Dedifferentiated amniotic fluid mesenchymal stem cell (primary cell): ENCODE measurements at regions not wholly inside any gene's neighbourhood (a gene's known extent, or its start where the extent isn't known, plus 50 kb on each side); places are given as distances from the start of the nearest gene placed in this dataset.

Source experiments
- DNase-seq: peaks from one replicate; pipeline ENCODE4 v3.0.0-alpha.2; 2016; ENCODE audit errors: extremely low spot score

DNA sequence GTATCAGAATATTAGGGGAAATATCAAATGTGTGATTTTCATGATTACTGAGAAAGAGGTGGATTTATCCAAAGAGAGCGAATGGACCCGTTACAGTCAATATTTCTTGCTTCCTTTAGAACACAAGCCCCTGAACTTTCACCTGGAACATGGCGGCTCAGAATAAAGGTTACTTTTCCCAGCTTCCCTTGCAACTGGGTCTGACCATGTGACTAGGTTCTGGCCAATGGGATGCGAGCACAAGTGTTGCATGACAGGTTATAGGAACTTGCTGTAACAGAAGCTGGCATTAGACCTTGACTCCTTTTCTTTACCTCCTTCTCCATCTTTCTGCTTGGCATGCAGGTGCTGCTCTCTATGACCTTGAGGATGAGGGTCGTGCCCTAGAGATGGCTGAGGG lies 556.1 kb downstream of the TYW1 start:
- DNase-seq, result no peak

- DNase-seq, result no peak
Measured at GRCh38 chr7:67553378-67553777, 556.7 kb downstream of the TYW1 start.

GRCh38 chr7:67554986-67555385 lies 558.4 kb downstream of the TYW1 start:
- no peak for DNase-seq

- no peak for DNase-seq
Measured at GRCh38 chr7:67564959-67565358, 568.3 kb downstream of the TYW1 start.

GRCh38 chr7:67566101-67566500 lies 569.5 kb downstream of the TYW1 start:
- no peak for DNase-seq

DNA sequence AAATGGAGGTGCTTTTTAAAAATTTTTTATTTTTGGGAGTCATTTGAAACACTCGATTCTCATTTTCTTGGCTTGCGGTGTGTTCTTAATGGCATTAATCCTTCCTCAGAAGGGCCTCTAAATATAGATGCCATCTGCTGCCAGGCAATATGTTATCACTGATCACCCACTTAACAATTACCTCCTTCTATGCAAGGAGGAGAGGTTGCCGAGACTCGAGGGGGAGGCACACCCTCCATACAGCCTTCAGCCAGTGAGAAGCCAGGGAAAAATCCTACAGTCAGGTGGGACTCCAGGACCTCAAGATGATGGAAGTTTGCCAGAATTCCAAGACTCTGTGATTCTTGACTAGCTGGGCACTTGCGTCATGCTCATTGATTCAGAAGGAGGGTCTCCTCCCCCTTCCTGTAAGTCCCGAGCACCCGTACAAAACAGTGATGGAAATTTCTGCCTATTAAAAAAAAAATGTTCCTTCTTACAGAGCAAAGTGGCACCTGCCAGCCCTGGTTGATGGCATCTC lies 574.5 kb downstream of the TYW1 start:
- DNase-seq, result no peak

DNA sequence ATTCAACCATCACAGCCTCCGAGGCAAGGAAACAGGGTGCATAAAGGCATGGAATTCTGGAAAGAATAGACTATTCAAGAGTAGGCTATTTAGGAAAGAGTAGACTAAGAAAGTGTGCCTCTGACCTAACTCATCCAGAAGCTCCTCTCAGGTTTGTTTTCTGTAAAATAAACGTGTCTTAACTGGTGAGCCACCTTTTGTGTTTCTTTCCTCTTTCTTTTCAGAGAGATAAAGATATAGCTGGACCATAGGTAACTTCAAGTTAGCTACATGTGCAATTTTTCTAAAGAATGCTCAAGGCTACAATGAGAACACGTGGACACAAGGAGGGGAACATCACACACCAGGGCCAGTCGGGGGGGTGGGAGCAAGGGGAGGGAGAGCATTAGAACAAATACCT lies 577.0 kb downstream of the TYW1 start:
- no peak for DNase-seq

DNA sequence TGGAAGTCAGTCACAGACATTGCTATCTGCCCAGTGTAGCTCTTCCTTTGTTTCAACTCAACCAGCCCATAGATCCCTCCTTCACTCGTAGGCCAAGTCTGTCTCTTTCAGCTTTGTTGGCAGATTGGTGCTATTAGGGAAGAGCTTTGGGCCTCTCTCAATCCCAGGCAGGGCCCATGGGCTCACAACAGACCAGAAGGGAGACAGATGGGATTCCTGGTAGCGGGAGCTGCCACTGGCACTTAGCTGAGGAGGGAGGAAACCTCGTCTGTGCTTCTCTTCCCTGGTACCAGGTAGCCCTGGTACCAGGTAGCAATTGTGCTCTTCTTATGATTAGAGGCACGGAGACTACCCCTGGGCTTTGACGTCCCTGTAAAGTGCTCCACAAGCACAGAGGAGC lies 592.0 kb downstream of the TYW1 start:
- DNase-seq, result no peak

GRCh38 chr7:67589183-67589582 lies 592.5 kb downstream of the TYW1 start:
- no peak for DNase-seq

GRCh38 chr7:67590649-67591048 lies 594.0 kb downstream of the TYW1 start:
- DNase-seq, result no peak

DNA sequence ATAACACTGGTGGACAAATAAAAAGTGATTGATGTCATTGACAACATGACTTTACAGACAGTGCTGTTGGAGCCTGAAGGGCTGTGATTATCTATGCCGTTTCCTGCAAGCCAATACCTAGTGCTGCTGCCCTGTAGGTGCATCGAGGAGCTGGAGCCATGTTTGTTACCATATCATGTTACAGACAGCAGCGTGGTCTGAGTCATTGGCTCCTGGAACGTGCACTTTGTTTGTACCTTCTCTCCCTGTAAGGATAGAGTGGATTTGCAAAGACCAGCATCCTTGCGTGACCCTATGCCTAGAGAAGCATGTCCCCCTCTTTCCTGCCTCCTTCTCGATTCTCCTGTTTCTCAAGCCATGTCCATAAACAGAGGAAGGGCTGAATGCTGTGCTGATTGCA lies 597.2 kb downstream of the TYW1 start:
- no peak for DNase-seq

DNA sequence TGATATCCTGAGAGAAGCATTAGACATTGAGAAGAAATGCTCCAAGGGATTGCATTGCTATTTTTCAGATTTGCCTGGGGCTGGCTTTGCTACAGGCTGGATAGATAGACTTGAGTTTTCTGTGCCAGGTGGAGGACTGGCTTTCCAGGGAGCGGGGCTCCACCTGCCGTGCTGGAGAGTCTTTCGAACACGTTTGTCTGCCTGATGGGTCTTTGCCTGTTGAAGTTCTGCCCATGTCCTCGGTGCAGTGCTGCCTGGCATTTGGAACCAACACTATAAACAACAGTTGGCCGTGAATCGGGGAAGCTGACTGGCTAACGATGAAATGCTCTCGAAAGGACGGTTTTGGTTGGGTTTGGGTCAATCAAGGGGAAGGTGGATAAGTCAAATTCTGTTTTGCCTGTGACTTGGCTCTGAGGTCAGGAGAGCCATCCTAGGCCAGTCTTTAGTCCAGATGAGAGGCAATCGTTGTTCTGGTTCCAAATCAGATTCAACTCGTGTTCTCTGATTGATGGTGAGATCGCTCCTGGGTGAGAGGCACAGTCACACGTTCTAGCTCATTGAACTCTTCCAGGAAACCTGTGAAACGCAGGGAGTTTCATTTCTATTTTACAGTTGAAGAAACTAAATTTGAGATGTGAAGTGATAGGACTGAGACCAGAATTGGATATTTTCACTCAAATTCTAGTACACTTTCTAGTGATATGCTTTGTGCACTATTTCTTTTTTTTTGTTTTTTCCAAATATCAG lies 599.0 kb downstream of the TYW1 start:
- no peak for DNase-seq

DNA sequence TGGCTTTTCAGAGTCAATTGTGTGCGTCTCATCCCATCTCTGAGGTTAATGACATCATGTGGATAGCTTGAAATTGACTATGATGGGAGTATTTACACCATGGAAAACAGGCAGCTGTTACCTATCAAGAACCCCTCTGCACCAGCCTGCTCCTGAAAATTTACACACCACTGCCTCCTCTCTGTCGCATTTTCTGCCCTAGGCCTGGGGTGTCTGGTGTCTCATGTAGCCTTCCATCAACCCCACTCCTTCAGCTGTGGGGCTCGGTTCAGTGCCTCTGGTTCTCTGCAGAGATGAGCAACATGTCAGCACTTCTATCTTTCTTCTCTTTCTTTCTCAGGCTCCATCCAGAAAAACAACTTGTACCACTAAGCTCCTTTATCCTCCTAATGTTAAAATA lies 600.5 kb downstream of the TYW1 start:
- DNase-seq, result no peak

DNA sequence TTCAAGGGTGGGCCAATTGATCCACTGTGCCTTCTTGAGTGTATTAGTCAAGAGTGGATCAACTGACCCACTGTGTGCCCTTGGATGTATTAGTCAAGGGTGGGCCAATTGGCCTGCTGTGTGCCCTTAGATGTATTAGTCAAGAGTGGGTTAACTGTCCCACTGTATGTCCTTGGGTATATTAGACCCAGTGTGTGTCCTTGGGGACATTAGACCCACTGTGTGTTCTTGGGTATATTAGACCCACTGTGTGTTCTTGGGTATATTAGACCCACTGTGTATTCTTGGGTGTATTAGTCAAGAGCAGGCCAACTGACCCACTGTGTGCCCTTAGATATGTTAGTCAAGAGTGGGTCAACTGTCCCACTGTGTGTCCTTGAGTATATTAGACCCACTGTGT lies 601.8 kb downstream of the TYW1 start:
- DNase-seq, result no peak

DNA sequence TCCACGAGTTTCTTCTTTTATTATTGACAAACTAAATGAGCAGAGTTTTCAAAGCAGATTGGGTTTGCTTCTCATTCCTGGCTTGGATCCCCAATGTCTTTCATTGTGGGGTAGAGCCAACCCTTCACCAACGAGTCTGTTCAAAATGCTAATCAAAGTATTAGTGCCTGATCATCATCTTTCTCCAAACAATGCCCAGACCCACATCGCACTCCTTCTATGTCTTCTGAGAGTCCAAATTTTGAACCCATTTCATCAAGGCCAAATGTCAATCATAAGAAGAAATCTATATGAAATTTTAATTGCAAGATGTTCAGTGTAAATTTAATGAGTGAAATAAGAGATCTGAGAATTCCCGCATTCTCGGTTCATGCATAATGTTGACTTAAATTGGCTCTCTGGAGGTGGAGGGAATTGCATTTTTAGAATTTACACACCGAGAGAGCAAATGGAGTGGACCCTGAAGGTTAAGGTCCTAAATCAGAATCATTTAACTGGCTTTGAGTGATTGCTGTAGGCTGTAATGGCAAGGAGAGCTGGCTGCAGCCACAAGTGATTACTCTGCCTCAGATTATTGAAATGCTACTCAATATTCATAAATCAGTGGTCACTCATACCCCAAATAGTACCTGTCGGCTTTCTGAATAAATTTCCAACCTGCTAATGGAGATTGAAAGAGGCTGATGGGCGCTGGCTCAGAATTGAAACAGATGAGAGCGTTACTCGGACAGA lies 602.9 kb downstream of the TYW1 start:
- no peak for DNase-seq

- no peak for DNase-seq
Measured at GRCh38 chr7:67602246-67602887, 605.7 kb downstream of the TYW1 start.

DNA sequence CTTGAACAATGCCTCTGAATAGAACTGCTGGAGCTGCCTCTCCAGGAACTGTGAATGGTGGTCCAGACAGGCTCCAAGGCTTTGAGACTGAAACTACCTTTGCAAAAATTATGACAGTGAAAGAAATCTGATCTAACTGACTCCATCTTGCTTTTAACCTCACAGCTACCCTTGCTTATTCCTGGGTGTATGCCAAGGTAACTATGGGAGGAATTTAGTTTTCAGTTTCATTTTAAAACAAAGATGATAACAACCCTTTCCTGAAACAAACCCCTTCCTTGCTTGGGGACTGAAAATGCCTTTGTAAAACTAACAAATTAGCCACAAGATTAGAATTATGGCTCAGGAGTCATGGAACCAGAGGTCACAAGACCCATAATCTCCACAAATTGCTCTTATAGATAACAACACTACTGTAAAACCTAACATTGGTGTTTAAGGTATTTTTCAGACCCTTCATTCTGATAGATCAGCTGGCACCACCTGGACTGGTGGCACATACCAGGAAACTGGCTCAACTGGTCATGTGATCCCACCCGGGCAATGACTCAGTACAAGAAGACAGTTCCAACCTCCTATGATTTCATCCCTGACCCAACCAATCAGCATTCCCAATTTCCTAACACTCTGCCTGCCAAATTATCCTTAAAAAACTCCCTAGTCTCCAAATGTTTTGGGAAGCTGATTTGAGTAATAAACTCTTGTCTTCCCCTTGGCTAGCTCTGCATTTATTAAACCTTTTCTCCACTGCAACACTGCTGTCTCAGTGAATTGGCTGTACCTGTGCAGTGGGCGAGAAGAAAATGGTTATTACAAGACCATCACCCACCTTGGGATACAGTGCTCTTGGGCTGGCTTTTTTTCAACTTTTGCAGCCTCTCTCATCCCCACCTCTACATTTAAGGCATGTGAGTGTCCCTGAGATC lies 608.1 kb downstream of the TYW1 start:
- DNase-seq, result no peak

DNA sequence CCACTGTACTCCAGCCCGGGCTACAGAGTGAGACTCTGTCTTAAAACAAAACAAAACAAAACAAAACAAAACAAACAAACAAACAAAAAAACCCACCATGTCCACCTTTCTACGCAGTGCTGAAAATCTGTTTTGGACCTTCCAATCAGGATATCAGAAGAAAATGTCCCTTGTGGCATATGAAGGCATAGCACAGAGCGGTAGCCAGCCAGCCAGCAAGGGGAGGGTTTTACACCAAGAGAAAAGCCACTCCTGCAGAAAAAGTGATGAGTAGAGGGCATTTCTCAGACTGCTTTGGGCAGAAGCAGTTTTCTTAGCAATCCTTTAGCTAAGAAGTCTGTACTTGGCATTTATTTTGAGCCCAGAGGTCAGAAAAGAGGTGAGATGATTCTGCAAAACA lies 612.2 kb downstream of the TYW1 start:
- DNase-seq, result no peak

DNA sequence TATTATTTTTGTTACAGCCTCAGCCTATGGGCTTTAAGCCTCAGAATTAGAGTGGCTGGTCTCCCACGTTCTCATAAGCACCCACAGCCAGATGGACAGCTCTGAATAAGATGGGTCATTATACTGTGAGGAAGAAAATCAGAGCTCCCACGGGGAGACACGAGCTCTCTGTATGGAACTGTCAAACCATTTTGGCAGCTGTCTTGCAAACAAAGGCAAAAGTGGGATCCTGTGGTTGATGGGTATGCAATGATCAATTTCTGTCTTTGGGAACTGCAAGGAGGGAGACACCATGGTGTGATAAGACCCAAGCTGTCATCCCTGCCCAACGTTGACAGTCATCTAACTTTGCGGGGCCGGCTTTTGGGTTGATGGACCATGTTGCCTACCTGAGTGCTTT lies 614.3 kb downstream of the TYW1 start:
- DNase-seq, result no peak

GRCh38 chr7:67614843-67615242 lies 618.2 kb downstream of the TYW1 start:
- DNase-seq, result no peak

- no peak for DNase-seq
Measured at GRCh38 chr7:67616517-67616916, 619.9 kb downstream of the TYW1 start.
